Fibroblast of lung (primary cell): ENCODE measurements at regions not wholly inside any gene's neighbourhood (a gene's known extent, or its start where the extent isn't known, plus 50 kb on each side); places are given as distances from the start of the nearest gene placed in this dataset.

Source experiments
- DNase-seq, 2 donors: peaks; one replicate each; pipeline versions ENCODE4 v3.0.0 to v3.0.0-alpha.2; 2010; ENCODE audit warnings: low read depth in 2 of 2
- H2AFZ ChIP-seq: 2 replicates; pipeline ENCODE4 v1.5.1; 2012; ENCODE audit warnings: low read length, control low read depth, inconsistent platforms
- H3K27ac ChIP-seq: 2 replicates; pipeline ENCODE4 v1.5.1; 2011; ENCODE audit warnings: low read length, control low read depth; ENCODE audit not compliant: insufficient read depth
- H3K27me3 ChIP-seq: 2 replicates; pipeline ENCODE4 v1.5.1; 2011; ENCODE audit warnings: mild to moderate bottlenecking, low read length; ENCODE audit not compliant: control insufficient read depth, insufficient read depth
- H3K36me3 ChIP-seq: 2 replicates; pipeline ENCODE4 v1.5.1; 2011; ENCODE audit warnings: low read length; ENCODE audit not compliant: control insufficient read depth, insufficient read depth
- H3K4me1 ChIP-seq: 2 replicates; pipeline ENCODE4 v1.5.1; 2011; ENCODE audit warnings: low read length; ENCODE audit not compliant: control insufficient read depth, insufficient read depth; ENCODE audit errors: extremely low read depth
- H3K4me2 ChIP-seq: 2 replicates; pipeline ENCODE4 v1.5.1; 2011; ENCODE audit warnings: low read length, control low read depth; ENCODE audit not compliant: insufficient read depth; ENCODE audit errors: extremely low read depth
- H3K4me3 ChIP-seq, 4 experiments: fragments of 200-600 bp in 1 of 4; sonication (generic) in 1 of 4; replicated peaks in 1 of 4; 2 replicates each; pipeline ENCODE4 v1.5.1; 2011 to 2016; ENCODE audit warnings: low read length in 4 of 4, low read depth in 3 of 4, mild to moderate bottlenecking in 3 of 4, control low read depth in 2 of 4, inconsistent platforms in 1 of 4, mixed read lengths in 1 of 4; ENCODE audit not compliant: insufficient read depth in 1 of 4; ENCODE audit errors: control extremely low read depth in 1 of 4
- H3K79me2 ChIP-seq: 2 replicates; pipeline ENCODE4 v1.5.1; 2012; ENCODE audit warnings: mild to moderate bottlenecking, low read length, inconsistent platforms; ENCODE audit not compliant: control insufficient read depth, insufficient read depth
- H3K9ac ChIP-seq: 2 replicates; pipeline ENCODE4 v1.5.1; 2011; ENCODE audit warnings: mild to moderate bottlenecking, low read length, control low read depth; ENCODE audit not compliant: insufficient read depth
- H3K9me3 ChIP-seq: 2 replicates; pipeline ENCODE4 v1.5.1; 2012; ENCODE audit warnings: low read depth, low read length; ENCODE audit not compliant: control insufficient read depth, insufficient read depth
- H4K20me1 ChIP-seq: 2 replicates; pipeline ENCODE4 v1.5.1; 2011; ENCODE audit warnings: low read length; ENCODE audit not compliant: control insufficient read depth, insufficient read depth; ENCODE audit errors: extremely low read depth
- EZH2 ChIP-seq: IDR thresholded peaks from 2 replicates; pipeline ENCODE4 v1.5.1; 2012; ENCODE audit warnings: low read length, control low read depth, mild to moderate bottlenecking; ENCODE audit errors: missing control alignments
- TF ChIP-seq, protein P1 (sequence below), 2 donors: IDR thresholded peaks in 1 of 2; conservative IDR thresholded peaks in 1 of 2; 1 replicate in 1 of 2; 2 replicates in 1 of 2; pipeline ENCODE4 v1.5.1; 2011 to 2012; ENCODE audit warnings: low read length in 2 of 2, control low read depth in 1 of 2, inconsistent platforms in 1 of 2, low read depth in 1 of 2, mild to moderate bottlenecking in 1 of 2

DNA sequence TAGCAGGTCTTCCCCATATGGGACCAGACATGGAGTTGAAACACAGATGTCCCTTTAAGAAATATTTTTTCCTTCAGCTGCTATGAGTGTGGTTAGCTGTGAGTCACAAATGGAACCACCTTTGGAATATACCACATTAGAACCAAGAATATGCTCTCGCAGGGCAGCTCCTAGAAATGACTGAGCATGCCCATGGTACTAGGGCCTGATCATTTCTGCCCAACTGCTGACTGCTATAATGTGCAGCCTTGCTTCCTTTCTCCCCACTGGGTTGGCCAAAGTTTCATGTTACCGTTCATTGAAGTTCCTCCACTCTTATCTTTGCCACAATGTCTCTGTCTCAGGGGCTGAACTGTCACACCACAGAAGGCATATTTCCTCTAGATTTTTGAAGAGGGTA, 1074.6 kb downstream of the FLRT2 start:
- Histone ChIP-seq H3K4me2 (no peak overlapping the region), H3K27ac (no peak overlapping the region), H4K20me1 (no peaks in the 10 kb centered on the region), H3K79me2 (no peaks in the 10 kb centered on the region), H3K4me1 (no peaks in the 10 kb centered on the region), H3K4me3 (no peak overlapping the region), H3K36me3 (no peaks in the 10 kb centered on the region), H2AFZ (no peak overlapping the region), H3K9ac (no peak overlapping the region), H3K27me3 (no peaks in the 10 kb centered on the region), H3K9me3 (no peaks in the 10 kb centered on the region)
- TF ChIP-seq, protein P1, sequence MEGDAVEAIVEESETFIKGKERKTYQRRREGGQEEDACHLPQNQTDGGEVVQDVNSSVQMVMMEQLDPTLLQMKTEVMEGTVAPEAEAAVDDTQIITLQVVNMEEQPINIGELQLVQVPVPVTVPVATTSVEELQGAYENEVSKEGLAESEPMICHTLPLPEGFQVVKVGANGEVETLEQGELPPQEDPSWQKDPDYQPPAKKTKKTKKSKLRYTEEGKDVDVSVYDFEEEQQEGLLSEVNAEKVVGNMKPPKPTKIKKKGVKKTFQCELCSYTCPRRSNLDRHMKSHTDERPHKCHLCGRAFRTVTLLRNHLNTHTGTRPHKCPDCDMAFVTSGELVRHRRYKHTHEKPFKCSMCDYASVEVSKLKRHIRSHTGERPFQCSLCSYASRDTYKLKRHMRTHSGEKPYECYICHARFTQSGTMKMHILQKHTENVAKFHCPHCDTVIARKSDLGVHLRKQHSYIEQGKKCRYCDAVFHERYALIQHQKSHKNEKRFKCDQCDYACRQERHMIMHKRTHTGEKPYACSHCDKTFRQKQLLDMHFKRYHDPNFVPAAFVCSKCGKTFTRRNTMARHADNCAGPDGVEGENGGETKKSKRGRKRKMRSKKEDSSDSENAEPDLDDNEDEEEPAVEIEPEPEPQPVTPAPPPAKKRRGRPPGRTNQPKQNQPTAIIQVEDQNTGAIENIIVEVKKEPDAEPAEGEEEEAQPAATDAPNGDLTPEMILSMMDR (conservative IDR thresholded peaks at IDR 0.05 in 1 of 2, IDR thresholded peaks at IDR 0.05 in 1 of 2; ENCODE audit: low read depth in 1 of 2, low read length in 2 of 2): no peak
- TF ChIP-seq EZH2: no peak
- DNase-seq: peak in 1 of 2 donors; percentile 15

DNA sequence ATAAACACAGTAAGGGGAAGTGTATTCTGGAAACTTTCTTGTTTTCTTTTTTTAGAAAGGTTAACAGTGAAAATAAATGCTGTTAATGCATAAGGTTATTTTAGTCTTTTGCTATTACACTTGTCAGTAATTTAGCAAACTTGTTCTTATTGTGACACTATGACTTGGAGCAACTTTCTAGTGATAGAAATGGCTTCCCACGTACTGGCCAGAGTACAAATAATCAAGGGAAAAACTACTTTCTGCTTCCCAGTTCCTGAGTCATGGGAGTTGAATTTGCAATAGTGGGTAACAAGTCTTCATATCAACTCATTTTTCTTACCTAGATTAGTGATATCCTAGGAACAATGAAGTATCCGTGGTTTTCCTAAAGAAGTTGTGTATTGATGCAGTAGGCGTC, 1072.3 kb downstream of the FLRT2 start:
- Histone ChIP-seq H3K4me3 (no peak overlapping the region), H2AFZ (no peak overlapping the region), H3K27ac (no peak overlapping the region), H4K20me1 (no peaks in the 10 kb centered on the region), H3K9ac (no peak overlapping the region), H3K36me3 (no peaks in the 10 kb centered on the region), H3K27me3 (no peaks in the 10 kb centered on the region), H3K4me2 (no peak overlapping the region), H3K79me2 (no peaks in the 10 kb centered on the region), H3K9me3 (no peaks in the 10 kb centered on the region), H3K4me1 (no peaks in the 10 kb centered on the region)
- TF ChIP-seq, protein P1 (conservative IDR thresholded peaks at IDR 0.05 in 1 of 2, IDR thresholded peaks at IDR 0.05 in 1 of 2; ENCODE audit: low read depth in 1 of 2, low read length in 2 of 2): no peak
- no peak for TF ChIP-seq EZH2
- DNase-seq: no peak

DNA sequence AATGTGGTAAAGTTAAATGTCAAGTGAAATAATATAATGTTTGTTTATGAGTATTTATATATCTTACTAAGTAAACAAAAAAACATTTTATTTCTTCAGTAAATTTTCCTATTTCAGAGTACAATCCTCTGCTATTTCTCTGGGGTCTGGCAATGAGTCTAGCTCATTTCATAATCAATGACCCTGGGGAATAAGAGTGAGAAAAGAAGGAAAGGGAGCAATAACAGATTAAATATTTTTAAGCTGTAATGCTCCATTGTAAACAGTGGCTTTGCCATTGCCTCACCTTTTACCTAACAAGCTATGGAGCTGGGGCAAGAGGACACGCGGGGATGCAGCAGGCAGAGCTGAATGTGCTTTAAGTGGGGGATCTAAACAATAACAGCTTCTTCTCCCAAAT, 1071.9 kb downstream of the FLRT2 start:
- Histone ChIP-seq H3K27me3 (no peaks in the 10 kb centered on the region), H3K27ac (no peak overlapping the region), H2AFZ (no peak overlapping the region), H3K4me3 (no peak overlapping the region), H3K4me2 (no peak overlapping the region), H4K20me1 (no peaks in the 10 kb centered on the region), H3K79me2 (no peaks in the 10 kb centered on the region), H3K9me3 (no peaks in the 10 kb centered on the region), H3K9ac (no peak overlapping the region), H3K4me1 (no peaks in the 10 kb centered on the region), H3K36me3 (no peaks in the 10 kb centered on the region)
- no peak for TF ChIP-seq EZH2
- TF ChIP-seq, protein P1 (conservative IDR thresholded peaks at IDR 0.05 in 1 of 2, IDR thresholded peaks at IDR 0.05 in 1 of 2; ENCODE audit: low read depth in 1 of 2, low read length in 2 of 2): no peak
- no peak for DNase-seq
